NOMO-1 (cell line): ENCODE measurements at regions not wholly inside any gene's neighbourhood (a gene's known extent, or its start where the extent isn't known, plus 50 kb on each side); places are given as distances from the start of the nearest gene placed in this dataset.

ENCODE experiments used
- DNase-seq, 2 experiments: peaks; one replicate each; lab custom pipeline; 2025; ENCODE audit not compliant: unreplicated experiment in 2 of 2; lab: John Stamatoyannopoulos, UW

GRCh38 chr2:41705634-41706033 lies 342.2 kb upstream of the PKDCC start:
- DNase-seq = no peak

GRCh38 chr2:41706286-41706685 lies 341.5 kb upstream of the PKDCC start:
- DNase-seq = no peak

GRCh38 chr2:41707790-41708451 lies 339.9 kb upstream of the PKDCC start:
- DNase-seq = no peak

- no peak for DNase-seq
Measured at GRCh38 chr2:41709702-41710599, 337.9 kb upstream of the PKDCC start.

GRCh38 chr2:41710944-41711343 lies 336.9 kb upstream of the PKDCC start:
- no peak for DNase-seq

GRCh38 chr2:41711736-41712135 lies 336.1 kb upstream of the PKDCC start:
- DNase-seq = no peak

GRCh38 chr2:41716497-41716896 lies 331.3 kb upstream of the PKDCC start:
- DNase-seq = no peak

GRCh38 chr2:41717839-41718238 lies 330.0 kb upstream of the PKDCC start:
- DNase-seq = no peak

- DNase-seq = peak; percentile 29 to 66
Measured at GRCh38 chr2:41718705-41719104, 329.1 kb upstream of the PKDCC start.

- DNase-seq = no peak
Measured at GRCh38 chr2:41719756-41720155, 328.1 kb upstream of the PKDCC start.

GRCh38 chr2:41720331-41721251 lies 327.2 kb upstream of the PKDCC start:
- DNase-seq = peak in 1 of 2 experiments; percentile 46

- DNase-seq = no peak
Measured at GRCh38 chr2:41722668-41723369, 325.0 kb upstream of the PKDCC start.

GRCh38 chr2:41723526-41723925 lies 324.3 kb upstream of the PKDCC start:
- DNase-seq = no peak

GRCh38 chr2:41724465-41724864 lies 323.4 kb upstream of the PKDCC start:
- no peak for DNase-seq

GRCh38 chr2:41725901-41726300 lies 321.9 kb upstream of the PKDCC start:
- DNase-seq = no peak

- DNase-seq = no peak
Measured at GRCh38 chr2:41726364-41726763, 321.5 kb upstream of the PKDCC start.

GRCh38 chr2:41727152-41727551 lies 320.7 kb upstream of the PKDCC start:
- no peak for DNase-seq

GRCh38 chr2:41727711-41728110 lies 320.1 kb upstream of the PKDCC start:
- no peak for DNase-seq

- DNase-seq = no peak
Measured at GRCh38 chr2:41728788-41729338, 319.0 kb upstream of the PKDCC start.

GRCh38 chr2:41729800-41730364 lies 317.9 kb upstream of the PKDCC start:
- DNase-seq = no peak
